Dermis blood vessel endothelial cell (primary cell): ENCODE measurements at regions not wholly inside any gene's neighbourhood (a gene's known extent, or its start where the extent isn't known, plus 50 kb on each side); places are given as distances from the start of the nearest gene placed in this dataset.
A peak's percentile ranks its signal among the peaks of the same experiment; 100 is the strongest.

Source experiments
- DNase-seq: peaks from one replicate; pipeline ENCODE4 v3.0.0; 2010

DNA sequence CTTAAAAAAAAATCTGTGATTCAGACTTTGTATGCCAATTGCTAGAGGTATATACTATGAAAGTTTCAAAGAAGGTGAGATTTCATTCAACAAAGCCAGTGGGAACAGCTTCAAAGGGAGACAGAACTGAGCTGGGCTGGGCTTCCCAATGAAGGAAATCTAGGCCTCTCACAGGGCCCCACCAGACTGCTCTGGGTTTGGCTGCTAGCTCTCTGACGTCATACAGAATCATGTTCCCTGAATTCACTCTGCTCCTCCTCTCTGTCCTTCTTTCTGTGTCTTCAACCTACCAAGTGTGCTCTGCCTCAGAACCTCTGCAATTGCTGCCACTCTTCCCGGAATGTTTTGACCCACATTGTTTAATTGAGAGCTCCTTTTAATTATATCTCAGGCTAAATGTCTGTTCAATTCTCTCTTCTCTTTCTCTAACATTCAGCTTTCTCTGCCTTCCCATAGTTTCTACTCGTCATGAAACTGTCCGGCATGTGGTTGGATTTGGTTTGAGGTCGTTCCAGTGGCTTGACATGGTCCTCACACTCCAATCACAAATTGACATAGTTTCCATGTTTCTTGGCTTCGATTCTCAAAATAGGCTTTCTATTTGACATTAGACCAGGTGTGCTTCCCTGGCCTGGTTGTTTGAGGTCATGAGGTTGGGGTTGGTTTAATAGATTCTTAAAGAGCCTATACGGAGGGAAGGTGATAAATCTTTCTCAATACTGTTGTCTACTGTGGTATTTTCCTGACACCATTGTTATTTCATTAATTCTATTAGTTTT, 282.1 kb upstream of the EMCN start:
- no peak for DNase-seq

DNA sequence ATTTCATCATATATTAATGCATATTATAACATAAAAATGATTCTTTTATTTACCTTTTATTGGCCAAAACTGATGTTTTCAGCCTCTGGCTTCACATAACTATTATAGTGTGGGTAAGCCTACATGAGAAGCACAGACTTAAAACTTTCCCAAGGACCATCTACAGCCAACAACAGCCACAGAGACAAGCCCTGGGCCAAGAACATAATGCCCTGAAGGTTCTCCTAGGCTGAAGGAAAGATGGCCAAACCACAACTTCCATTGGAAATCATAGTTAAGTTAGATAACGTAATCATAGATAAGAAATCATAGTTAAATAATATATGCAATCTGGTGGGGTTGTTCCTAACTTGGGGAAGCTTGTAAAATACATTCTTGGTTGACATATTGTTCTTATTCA, 280.0 kb upstream of the EMCN start:
- DNase-seq, result no peak

DNA sequence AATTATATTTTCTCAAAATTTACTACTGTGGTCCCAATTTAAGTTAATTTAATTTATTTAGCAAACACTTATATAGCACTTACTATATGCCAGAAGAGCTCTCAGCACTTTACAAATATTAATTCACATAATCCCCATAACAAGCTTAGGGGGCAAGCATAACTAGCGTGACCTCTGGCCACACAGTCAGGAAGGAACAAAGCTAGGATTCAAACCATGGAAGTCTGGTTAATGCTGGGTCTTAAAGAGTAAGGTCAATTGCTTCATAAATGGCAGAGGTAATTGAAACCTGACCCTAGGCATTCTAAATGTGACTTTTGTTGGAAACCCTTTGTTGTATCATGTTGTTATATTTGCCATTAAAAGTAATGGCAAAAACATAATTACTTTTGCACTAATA, 279.5 kb upstream of the EMCN start:
- DNase-seq, result no peak

DNA sequence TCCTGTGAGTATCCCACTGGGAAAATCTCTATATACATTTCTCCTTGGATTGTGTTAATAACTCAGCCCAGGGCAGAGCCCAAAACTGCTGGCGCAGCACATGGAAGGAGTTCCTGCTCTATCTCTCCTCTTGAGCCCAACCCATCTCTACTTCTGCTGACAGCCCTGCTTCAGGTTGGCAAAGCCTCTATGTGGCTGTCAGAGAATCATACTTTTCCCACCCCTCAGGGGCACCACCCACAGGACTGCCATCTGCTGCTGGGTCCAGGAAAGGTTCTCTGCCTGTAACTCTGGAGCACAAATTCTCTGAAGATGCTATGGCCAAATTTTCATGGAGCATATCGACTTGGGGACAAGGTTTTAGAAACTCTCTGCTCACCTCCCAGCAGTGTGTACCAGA, 278.5 kb upstream of the EMCN start:
- DNase-seq, result no peak

DNA sequence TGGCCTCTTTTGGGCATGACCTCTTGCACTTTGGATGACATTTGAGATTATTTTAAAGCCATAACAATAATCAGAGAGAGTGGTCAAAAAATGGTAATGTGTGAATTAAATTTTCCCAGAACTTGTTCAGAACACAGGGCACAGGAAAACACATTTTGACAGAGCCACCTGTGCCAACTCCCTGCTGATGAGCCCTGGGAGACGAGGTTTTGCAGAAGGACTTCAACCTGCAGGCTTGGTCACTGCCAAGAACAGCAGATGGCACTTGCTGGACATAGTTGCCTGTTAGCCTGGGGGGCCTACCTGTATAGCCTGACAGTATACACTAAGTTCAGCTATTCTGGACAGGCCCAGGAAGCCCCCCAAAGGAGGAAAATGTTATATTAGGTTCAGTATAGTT, 277.8 kb upstream of the EMCN start:
- DNase-seq, result no peak

DNA sequence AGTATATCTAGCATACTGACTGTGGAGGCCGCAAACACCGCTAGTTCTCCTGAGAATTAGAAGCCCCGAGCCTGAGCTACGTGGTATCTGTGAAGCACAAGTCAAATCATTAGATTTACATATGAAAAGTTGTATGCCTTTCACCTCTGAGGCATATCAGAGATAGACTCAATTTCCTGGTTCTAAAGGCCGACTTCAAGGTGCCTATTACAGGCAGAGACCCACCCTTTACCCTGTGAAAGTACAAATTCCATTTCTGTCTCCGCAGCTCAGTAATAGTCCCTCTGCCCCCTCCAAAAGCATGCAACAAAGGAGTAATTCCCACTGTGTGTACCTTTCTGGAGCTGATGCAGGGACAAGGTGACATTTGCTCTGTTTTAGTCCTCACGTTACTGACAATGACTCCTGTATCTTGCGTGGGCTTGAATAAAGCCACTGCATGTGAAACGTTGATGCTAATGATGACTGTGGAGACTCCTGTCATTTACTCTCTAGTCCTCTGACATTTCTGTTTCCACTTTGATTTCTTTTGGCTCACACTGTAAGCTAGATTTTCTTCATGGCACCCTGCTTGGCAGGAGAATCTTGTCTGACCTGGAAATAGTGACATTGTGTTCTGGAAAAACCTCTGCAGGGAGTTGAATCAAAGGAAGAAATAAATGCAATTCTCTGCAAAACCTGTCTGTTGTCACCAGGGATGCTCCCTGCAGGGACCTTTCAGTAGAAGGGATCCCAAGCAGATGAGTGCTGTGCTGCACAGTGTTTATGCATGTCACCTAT, 273.2 kb upstream of the EMCN start:
- no peak for DNase-seq

DNA sequence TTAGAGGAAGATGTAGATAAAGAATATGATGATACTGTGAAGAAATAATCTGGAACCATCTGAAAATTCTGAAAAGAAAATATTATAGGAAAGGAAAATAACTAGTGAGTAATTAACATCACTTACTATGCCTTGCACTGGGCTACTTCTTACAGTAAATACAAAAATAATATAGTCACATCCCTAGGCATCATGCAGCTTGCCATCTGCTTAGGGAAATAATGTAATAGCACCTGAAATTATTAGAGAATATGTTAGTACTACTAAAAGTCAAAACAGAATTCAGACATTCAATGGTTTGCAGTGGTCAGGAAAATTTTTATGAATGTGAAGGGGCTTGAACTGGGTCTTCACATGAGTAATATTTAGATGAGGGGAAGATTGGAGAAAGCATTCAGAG, 272.2 kb upstream of the EMCN start:
- DNase-seq, result no peak

DNA sequence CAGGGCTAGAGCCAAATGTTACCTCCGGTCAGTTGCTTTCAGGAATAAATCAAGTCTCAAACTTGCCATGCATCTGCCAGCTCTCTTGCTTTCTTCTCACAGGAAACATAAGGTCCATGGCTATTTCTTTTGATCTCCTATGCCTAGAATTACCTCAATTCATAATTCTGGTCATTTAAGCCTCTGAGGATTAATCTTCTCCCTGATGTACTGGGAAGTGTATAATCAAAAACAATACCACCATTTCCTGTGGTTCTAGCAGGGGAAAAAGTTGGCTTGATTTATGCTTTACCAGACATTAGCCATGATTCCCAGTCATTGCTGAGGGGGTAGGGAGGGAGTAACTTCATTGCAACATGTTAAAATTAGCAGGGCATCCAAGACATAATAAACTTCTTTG, 268.7 kb upstream of the EMCN start:
- peak; percentile 69 for DNase-seq

DNA sequence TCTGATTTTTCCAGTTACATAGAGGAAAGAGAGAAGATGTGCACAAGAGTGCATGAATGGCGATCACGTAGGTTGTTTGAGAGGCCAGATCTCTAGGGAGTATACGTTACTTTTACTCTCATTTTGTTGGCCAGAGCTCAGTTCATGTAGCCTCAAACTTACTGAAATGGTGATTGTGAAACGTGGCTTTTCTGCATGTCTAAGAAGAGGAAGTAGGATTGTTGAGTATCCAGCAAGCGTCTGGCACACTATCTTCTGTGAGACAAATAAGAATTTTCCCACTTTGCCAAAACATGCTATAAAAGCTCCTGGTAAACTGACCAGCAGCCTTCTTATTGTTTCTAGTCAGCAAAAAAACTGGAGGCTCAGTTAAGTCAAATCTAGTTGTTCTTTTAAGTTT, 264.5 kb upstream of the EMCN start:
- no peak for DNase-seq

DNA sequence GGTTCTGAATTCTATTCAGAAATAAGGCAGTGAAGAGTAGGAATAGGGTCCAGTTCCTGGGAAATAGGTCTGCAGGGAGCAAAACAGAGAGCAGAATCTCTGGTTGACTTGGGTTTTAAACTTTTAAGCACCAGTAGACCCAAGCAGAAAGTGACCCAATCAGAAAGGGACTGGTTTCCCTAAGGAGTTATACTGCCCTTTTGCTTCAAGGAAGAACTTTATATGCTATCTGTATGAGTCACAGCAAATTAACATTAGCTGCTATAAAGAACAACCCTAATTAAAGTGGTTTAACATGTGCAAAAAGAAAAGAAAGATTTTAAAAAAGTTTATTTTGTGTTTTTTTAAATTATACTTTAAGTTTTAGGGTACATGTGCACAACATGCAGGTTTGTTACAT, 263.6 kb upstream of the EMCN start:
- DNase-seq, result no peak

DNA sequence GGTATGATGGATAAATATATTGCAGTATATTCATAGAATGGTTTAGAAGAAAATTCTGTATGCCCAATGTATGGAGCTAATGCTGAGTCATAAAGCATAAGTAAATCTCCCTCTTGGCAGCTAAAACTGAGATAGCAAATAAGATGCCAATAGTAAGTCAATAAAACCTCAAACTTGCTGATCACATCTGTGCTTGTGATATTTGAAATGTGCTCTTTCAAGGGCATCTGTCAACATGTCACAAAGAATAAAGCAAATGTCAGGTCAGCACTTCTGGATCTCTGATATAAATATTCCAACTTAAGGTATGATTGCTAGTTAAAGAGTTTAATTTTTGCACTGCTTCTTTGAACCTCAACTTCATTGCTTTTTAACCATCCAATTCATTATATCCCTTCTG, 262.3 kb upstream of the EMCN start:
- DNase-seq, result no peak

DNA sequence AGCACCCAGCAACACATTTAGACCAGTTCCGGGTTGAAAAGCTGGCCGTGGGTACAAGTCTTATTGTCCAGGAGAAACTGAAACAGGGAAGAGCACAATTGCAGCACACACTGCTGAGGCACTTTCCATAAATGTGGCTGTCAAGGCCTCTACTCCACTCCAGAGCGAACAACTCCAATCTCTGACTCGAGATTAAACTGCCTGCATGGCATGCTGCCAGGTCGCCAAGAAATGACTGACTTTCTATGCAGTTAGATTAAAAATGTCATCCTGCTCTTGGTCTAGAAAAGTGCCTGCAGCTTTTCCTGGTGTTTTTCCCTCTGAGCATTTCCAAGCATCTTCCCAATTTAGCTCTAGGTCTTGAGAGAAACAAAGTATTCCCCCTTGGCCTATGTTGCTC, 260.6 kb upstream of the EMCN start:
- DNase-seq, result no peak

DNA sequence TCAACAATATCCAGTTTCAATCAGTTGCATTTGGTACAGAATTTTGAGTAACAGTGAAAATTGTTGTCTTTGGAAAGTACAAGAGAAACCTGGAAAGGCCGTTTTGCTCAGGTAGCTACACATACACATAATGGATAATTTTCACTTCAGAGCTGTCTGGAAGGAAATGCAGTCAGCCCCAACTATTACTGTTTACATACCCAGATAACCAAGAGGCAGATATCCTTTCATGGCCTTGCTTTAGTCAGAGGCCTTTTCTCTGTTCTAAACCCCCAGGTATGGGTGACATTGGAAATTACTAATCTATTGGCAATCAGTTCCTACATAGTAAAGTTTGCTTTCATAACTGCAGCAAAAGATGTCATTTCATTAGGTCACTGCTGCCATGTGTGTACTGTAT, 244.9 kb upstream of the EMCN start:
- no peak for DNase-seq

DNA sequence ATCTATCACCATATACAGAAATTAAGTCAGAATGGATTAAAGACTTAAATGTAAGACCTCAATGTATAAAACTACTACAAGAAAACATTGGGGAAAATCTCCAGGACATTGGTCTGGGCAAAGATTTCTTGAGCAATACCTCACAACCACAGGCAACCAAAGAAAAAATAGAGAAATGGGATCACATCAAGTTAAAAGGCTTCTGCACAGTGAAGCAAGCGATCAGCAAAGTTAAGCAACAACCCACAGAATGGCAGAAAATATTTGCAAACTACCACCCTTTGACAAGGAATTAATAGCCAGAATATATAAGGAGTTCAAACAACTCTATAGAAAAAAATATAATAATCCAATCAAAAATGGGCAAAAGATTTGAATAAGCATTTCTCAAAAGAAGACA, 236.9 kb upstream of the EMCN start:
- no peak for DNase-seq

DNA sequence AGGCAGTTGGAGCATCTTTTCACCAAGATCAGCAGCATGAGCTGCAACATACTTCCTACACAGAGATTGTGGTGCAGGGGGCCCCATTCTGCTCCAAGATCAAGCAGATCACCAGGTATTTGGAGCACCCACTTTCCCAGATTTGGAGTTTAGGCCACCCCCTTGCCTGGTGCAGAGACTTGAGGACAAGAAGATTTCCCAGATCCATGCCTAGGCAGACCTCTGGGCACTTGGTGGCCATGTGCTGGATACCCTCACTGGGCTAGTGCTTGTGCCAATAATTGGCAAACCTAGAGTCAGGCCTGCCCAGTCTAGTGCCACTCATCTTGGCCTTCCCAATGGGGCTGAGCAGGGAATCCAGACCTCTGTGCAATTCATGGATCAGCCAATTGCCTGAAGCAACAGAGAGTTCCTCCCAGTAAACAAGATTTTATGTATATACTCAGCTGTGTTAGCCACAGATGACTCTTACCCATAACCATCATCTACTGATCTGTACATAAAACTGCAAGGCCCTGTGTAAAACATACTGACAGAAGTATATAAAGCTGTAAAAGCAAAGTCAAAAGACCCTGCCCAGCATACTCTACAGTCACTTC, 228.4 kb upstream of the EMCN start:
- DNase-seq, result no peak

DNA sequence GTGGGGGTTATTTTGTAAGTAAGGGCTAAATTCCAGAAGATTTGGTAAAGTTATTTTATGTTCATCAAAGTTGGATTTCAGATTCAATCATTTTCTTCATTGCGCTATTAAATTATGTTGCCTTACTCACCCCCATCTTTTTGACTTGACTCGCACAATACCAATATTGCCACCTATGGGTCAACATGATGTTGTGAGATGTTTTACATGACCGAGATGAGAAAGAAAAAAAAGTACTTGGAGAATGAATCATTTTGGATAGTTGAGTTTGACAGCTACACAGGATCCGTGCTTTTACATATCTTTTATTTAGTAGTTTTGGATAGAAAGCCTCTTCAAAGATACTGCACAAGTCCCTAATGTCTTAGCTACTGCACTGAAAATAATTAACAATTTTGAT, 224.2 kb upstream of the EMCN start:
- peak; percentile 85 for DNase-seq

DNA sequence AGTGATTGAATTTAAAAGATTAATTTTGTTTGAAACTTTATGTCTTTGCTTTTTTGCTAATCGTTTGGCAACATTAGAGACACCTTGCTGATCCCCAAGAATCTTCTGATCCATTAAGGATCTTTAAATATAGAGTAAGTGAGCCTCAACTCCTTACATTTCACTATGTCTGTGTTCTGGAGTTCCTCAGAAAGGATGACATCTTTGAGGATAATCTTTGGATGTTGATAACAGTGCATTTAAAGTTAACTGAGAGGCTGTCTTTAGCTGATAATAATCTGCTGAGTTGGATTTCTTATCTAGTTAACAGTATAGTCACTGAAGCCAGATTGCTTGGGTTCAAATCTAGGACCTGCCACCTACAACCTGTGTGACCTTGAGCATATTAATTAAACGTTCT, 221.6 kb upstream of the EMCN start:
- no peak for DNase-seq

DNA sequence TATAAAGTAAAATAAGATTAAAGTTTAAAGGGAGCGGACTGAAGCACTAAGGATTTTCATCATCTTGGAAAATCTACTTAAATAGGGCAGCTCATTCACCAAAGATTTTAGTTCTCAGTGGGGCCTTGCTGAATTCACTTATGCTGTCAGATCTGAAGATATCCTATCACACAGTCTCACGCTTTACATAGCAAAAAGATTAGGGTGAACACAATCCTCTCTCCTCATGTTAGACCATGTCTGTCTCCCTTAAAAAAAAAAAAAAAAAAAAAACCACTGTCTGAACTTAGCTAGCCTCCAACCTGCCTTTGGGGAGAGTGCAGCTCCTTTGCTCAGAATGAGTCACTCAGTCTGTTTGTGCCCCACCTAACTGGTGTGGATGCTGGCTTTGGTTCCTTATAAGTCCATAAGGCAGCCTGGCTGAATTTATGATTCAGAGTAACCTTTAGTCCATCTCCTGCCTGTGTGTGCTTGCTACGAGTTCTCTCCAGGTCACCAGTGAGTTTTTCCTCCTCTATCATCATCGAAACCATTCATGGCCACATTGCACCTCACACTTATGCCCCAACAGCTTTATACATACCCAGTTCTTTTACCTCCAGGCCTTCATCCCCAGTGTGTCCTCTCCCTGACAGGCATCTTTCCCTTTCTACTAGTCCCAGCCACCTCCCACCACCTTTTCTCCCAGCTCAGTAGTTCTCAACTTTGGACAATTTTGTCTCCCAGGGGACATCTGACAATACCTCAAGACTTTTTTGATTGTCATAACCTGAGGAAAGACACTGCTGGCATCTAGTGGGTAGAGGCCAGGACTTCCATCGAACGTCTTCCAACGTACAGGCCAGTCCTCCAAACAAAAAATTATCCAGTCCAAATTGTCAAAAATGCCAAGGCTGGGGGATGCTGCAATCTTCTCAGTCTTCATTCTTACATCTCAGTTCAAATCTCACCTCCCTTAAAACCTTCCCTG, 220.7 kb upstream of the EMCN start:
- DNase-seq, result peak; percentile 80

DNA sequence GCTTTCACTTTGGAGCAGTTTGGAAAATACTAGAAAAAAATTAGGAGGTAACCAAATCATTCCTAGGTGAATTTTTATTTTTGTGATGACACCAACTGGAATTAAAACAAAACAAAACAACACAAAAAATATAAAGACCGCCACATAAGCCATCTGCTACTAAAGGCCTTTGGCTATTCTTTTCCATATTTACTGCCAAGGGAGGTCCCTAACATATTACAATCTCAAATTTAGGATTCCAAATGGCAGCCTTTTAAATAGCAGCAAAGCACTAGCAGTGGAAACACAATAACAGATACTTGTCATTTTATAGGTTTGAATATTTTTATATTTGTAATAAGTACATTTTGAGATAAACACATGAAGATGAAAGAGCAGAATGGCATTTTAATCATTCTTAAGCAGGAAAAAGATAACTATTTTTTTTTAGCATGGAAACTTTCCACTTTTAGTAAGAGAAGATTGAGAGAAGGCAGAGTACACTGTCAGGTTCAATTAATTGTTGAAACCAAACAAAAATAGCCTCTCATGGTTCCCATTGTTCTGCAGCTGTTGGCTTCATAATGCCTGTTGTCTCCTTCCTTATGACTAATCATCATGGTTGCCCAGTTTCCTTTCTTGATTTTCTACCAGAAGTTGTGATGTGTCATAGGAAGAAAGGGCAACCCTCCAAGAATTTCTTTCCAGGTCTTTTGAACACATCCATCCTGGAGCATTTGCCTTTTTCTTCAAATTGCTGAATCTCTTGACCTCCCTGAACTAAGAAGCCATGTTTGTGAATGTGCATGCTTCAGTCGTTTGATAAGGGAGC, 219.0 kb upstream of the EMCN start:
- DNase-seq, result peak; percentile 98

DNA sequence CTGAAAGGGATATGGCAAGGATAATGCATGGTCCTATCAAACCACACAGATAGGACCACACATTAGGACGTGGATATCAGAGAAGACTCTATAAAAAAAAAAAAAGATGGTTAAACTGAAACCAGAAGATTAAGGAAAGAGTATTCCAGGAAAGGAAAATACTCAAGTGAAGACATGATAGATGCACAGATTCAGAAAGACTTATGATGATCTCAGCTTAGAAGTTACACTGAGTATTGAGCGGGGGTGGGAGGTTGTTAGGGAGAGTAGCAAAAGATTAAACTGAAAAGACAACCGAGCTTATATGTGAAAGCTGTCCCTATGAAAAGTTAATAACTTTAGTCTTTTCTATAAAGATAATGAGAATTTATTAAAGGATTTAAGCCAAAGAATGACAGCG, 211.0 kb upstream of the EMCN start:
- DNase-seq, result no peak

DNA sequence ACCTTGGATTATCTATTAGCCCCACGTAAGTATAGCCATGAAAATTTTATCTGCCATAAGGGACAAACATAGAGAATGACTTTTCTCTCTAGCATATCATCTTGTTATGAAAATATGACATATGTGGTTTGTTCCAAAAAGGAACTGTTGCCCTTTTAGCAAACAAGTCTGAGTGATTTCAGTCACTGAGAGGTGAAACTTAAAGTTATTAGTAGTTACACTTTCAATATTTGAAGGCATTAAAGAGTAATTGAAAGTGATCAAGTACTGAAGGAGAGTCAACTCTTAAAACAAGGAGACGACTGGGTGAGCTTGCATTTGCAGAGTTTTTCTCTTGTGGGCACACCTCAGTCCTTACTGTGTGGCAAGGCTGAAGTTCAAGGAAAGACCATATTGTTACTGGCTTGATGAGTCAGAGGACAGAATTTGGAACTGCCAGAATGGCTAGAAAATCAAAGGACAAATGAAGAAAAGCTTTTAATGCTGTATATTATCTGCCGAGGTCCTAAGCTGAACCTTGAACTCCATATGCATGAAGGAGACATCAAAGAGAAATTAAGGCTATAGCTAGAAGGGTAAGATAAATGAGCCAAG, 205.1 kb upstream of the EMCN start:
- DNase-seq, result no peak

DNA sequence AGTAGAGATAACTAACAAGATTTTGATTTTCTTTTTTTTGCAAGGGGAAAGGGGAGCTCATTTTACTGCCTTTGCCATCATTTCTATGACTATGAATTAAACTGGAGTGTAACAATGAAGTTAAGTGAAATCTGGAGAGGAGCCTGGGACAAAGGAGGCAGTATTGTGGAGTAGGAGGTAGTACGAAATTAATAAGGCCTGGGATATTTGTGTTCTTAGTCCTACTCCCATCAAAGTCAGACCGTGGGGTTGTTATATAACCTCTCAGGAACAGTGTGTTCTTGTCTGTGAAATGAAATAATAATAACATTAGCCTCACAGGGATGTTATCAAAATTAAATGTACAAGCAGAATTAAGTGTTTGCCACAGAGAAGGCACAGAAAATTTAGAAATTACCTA, 204.3 kb upstream of the EMCN start:
- DNase-seq, result no peak
